Fibroblast of the conjunctiva (primary cell): ENCODE measurements at regions not wholly inside any gene's neighbourhood (a gene's known extent, or its start where the extent isn't known, plus 50 kb on each side); places are given as distances from the start of the nearest gene placed in this dataset.
"Not testable (repeated sequence)": the region's sequence is repeated elsewhere in the genome, so short reads cannot be mapped to it uniquely, and the experiment has no call there.

Experiments
- DNase-seq: peaks from one replicate; pipeline ENCODE4 v3.0.0-alpha.2; 2010; ENCODE audit warnings: low read depth

DNA sequence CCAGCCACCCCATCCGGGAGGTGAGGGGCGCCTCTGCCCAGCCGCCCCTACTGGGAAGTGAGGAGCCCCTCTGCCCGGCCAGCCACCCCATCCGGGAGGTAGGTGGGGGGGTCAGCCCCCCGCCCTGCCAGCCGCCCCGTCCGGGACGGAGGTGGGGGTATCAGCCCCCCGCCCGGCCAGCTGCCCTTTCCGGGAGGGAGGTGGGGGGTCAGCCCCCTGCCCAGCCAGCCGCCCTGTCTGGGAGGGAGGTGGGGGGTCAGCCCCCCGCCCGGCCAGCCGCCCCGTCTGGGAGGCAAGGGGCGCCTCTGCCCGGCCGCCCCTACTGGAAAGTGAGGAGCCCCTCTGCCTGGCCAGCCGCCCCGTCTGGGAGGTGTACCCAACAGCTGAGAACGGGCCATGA is 299.4 kb upstream of the RORB start:
- not testable (repeated sequence) for DNase-seq

DNA sequence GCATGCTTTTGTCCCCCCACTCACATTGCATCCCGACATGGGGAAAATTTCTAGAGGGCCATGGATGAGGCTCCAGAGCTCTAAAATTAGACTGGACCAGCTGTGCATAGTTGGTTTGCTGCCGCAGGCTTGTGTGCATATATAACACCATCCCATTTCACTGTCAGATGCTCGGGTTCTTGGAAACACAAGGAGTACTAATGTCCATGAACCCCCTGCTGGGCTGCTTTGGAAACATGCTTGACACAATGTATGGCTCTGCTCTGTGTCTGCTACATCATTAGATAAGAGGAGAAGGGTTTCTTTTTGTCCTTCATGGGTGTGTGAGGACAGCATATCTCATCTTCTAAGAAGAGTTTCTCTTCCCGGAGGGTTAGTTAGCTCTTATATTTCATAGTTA is 292.1 kb upstream of the RORB start:
- DNase-seq, result no peak

DNA sequence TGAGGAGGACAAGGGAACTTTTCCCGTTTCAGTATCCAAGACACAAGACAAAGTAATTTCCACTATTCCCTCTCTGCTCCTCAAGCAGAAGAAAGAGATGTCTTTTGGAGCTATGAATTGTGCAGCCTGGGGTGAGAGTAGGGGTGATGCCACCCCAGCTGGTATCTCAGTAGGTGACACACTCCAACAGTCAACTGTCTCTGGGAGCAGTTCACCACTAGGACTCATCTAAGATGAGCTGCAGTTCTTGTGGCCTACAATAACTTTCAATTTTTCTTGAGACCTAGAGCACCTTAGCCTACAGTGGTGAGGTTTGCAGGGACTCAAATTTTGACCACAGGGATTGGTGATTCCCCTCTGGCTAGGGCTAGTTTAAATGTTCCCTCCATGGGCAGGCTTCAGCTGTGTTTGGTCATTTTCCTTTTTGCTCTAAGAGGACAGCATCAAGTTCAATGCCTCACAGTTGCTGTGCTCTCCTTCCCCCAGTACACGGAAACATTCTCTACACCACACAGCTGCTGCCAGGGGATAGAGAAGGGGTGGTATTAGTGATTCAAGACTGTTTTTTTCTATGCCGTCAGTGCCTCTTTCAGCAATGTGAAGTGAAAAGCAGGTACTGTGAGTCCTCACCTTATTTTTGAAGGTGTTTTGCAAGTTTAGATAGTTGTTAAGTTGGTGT is 278.6 kb upstream of the RORB start:
- DNase-seq, result no peak

DNA sequence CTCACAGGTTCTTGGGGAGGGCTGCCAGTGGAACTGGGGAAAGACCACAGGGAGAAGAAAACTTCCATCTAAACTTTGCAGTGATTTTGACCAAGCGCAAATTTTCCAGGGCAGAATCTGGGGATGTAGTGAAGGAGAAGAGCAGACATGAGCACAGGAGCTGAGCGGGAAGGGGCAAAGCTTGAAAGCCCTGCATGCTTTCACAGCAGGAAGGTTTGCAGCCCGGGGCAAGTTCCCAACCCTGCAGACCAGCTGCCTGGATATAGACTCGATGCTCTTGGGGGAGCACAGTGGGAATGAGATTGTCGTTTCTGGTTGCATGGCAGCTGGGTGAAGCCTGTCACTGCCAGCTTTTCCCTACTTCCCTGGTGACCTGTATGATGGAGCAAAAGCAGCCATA is 276.8 kb upstream of the RORB start:
- no peak for DNase-seq

DNA sequence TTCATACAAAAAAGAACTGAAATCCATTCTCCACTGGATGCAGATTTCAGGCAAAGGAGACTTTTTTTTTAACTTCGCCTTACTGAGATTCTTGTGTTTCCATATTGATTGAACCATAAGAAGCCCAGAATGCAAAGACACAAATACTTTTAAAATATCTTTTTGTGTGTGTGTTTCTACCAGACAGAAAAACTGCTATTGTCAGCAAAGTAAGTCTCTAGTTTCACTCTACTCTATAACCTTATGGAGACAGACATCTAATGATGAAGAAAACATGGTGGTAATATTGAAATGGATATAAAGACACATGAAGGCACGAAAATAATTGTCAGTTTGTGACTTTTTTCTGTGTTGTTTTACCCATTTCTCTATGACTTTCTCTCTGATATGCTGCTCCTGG is 260.3 kb upstream of the RORB start:
- no peak for DNase-seq

DNA sequence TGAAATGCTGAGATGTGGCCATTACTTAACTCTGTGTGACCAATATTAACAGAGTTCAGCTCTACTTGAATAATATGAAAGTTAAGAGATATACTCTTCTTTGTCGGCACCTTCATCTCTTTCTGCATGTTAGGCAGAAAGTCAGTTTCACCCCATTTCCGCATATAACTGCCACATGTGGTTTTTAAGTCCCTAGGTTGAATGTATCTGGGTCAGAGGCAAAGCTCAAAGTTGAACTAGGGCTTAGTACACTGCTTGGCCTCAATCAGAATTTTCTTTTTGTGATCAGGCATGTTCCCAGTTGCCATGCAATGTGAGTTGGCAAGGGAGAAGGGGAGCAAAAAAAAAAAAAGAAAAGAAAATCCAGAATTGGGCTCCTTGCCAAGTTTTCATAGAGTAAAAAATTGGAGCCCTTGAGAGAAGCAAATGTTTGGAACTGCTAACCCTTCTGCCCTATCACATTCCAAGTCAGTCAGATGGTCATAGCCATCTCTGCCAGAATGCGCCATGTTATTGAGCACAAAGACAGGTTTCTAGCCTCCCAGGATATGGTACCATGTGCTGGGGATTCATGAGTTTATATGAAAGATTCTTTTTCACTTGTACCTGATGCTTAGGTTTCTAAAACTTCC is 251.2 kb upstream of the RORB start:
- DNase-seq, result no peak

DNA sequence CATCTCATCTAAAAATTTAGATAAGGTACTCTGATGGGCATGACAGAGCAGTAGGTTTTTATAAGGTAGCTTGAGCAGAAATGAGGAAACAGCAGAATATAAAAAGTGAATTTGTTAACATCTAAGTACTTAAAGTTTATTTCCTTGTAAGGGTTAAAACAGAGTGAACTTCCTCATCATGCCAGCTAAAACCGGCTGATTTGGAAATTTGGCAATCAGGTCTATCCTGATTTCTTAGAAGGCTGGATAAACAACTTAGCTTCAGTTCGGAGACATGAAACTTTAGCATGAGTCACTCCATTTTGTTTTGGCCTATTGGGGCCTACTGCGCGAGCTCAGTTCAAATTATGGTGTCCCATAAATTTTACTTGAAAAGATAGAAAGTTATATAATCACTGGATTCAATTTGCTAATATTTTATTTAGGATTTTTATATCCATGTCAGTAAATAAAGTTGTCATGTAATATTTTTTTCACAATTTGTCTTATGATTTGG is 241.6 kb upstream of the RORB start:
- no peak for DNase-seq

DNA sequence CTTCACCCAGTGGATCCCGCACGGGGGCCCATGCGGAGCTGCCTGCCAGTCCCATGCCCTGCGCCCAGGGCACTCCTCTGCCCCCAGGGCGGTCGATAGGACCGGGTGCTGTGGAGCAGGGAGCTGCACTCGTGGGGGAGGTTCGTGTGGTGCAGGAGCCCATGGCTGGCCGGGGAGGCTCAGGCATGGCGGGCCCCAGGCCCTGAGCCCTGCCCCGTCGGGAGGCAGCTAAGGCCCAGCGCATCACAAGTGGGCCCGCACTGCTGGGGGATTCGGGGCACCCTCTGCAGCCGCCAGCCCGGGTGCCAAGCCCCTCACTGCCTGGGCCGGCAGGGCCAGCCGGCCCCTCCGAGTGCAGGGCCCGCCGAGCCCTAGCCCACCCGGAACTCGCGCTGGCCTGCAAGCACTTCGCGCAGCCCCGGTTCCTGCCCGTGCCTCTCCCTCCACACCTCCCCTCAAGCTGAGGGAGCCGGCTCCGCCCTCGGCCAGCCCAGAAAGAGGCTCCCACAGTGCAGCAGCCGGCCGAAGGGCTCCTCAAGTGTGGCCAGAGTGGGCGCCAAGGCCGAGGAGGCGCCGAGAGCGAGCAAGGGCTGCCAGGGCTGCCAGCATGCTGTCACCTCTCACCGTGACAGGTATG is 221.1 kb upstream of the RORB start:
- no peak for DNase-seq

DNA sequence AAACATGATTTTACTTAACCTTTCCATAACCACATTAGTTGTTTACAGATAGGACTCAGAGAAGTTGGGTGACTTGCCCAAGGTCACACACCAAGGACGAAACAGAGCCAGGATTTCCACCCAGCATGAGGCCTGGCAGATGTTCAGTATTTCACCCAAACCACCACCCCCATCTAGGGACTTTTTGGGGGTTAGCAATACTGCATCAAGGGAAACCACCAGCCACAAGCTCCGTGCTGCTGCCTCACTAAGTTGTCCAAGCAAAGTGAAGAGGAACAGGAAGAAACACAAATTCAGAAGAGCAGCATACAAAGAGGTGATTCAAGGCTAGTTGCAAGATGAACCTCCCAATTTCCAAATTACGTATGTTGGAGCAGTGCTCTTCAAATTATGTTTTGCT is 219.6 kb upstream of the RORB start:
- DNase-seq, result no peak

DNA sequence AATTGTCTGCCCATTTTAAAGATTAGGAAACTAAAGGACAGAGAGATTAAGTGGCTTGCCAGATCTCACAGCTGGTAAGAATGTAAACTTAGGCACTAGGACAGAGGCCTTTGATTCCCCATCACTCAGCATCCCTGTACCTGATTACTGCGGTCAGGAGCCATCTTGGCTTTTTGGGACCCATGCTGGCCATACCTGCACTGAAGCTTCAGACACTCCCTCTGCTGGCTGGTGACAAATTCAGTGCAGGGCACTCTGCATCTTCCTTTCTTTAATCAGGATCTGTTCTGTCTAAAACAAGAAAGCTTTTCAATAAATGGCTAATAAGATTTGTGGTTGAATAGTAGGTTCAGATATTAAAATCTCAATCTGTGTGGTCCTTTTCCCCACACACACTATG is 215.5 kb upstream of the RORB start:
- DNase-seq, result no peak

DNA sequence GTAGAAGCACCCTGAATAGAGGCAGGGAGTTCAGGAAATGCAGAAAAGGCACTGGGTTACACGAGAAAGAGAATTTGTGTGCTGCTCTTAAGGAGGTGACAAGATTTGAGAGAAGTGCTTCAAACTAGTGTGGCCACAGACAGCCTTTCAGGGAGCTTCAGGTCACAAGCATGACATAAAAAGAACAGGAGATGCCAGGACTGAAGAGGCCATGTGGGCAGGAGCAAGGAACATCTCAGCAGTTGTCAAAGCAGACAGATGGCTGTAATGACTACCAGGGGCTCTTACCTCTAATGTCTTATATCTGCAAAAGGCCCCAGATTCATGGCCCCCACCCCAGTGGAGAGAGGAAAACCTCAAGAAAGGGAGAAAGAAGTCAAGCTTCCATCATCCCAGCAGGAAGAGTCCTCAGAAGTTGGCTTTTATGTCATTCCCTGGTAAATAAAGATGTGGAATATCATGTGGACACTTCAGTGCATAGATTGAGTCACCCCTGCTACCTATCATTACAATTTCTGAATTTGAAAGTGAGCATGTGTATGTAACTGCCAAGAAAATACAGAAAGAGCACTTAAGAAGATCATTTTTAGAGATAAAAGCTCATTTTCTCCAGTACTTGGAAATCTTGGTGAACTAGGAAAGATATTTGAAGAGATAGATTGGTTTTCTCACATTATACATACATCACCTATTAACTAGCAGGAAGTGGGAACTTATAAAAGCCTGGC is 214.4 kb upstream of the RORB start:
- no peak for DNase-seq

DNA sequence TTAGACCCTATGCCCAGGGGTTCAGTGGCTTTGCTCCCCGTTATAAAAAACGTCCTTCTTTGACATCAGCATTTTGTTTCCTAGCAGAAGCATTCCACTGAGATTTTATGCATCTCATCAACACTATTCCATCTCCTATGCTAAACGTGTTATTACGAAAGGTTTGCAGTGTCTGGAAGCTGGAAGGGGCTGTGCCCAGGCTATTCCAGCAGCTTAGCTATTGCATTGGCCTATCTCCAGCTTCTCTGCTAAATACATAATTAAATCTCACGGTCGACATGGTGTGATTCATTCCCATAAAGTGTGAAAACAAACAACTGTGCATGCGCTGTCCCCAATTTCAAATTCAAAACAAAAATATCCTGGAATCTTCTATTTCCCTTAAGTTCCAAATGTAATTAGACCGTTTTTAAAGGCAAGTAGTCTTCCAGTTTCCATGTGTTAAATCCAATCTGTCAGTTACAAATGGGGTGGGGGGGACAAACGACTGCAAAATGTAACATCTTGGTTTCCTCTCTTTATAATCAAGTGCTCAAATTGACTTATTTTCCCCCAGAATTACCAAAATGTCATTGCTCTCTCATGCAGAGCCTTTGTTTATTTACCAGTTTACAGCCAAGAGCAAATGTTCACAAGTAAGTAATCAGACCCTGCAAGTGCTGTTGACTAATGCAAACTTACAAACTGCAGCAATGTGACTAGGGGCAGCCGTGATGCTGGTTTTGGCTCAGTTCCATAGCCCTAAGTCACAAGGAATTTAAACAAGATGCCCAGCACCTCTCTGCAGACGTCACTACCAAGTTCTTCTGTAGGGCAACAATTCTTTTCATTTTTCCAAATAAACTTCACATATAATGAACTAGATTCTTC is 212.3 kb upstream of the RORB start:
- peak; percentile 5 for DNase-seq

DNA sequence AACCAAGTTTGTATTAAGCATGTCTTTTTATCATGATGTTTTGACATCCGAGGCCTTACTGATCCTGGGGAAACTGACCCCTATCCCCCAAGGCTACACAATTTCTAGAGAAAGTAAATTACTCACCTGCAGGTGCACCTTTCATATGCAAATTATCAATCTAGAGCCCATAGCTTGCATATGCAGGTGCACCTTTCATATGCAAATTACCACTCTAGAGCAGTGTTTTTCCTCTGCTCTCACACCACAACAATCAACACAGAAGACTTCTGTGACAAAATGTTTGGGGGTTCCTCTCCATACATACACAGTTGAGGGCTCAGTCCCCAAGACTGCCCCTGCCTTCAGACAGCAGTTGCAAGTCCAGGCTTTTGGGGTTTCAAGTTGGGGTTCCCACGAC is 203.7 kb upstream of the RORB start:
- no peak for DNase-seq

DNA sequence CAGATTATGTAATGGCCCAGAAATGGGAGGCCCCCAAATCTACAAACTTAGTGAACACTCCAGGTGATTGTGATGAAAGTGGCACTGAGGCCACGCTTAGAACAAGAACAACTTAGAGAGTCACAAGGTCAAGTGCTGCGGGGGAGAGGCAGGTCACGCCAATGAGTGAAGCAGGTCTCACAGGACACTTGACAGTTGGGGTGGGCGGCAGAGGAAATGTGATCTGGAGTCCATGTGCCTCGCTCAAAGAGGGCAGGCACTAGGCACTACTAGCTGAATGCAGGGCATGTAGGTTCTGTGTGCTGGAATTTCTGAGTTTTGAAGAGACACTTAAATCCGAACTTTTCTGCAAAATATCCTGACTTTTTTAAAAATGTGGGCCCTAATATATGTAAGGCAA is 193.2 kb upstream of the RORB start:
- no peak for DNase-seq

DNA sequence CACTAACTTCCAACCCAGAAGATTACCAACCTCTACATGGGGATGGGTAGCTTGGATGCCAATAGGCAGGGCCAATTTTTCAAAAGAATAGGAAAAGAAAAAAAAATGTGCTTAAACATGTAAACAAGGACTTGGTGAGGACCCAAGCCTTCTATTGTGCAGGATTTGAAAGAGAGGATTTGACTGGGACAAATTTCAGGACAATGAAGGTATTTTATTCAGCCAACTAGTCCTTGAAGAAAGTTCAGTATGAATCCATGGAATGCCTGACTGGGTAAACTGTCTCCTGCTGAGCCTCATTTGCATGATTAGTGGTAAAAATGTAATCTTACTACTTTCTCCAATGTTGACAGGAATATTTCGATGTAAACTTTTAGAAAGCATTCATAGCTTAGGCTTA is 192.5 kb upstream of the RORB start:
- no peak for DNase-seq

DNA sequence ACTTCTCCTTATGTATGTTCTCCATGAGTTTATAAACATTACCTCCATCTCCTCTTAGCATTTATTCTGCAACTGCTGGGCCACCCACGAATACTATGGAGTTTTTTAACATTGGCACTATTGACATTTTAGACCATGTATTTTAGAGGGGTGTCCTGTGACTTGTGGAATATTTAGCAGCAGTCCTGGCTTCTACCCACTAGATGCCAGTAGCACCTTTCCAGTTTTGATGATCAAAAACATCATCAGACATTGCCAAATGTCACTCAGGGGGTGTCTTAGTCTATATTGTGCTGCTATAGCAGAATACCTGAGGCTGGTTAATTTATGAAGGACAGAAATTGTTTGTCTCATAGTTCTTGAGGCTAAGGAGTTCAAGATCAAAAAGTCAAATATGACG is 187.5 kb upstream of the RORB start:
- no peak for DNase-seq

DNA sequence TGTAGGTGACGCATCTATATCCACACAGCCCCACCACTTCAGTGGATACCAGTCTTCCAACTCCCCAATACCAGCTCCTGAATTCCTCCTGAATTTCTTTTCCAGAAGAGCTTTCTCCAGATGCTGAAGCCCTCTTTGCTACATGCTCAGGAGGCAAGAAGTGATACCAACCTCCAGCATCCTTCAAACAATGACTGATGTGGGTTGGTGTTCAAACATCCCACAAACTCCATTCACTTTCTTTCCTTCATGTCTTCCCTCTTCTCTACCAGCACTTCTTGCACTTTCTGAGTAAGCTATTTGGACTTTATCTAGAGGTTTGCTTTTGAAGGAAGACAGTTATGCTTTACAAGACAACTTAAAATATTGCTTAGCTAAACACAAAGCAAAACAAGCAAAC is 179.9 kb upstream of the RORB start:
- no peak for DNase-seq

DNA sequence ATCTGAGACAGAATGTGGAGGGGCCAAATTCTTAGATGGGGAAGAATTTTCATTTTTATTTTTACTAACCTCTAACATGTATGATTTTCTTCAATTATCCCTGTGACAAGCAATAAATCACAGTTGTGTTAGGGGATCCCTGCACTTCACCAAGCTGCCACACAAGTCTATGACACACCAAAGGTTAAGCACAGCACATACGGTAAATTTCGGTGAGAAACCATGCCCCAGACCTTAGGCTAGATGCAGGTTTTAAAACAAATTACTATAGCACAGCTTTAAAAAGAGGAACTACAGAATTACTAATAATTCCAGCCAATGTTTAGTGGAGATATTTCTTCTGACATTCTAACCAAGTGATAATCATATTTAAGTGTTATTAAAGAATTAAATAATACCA is 175.7 kb upstream of the RORB start:
- no peak for DNase-seq

DNA sequence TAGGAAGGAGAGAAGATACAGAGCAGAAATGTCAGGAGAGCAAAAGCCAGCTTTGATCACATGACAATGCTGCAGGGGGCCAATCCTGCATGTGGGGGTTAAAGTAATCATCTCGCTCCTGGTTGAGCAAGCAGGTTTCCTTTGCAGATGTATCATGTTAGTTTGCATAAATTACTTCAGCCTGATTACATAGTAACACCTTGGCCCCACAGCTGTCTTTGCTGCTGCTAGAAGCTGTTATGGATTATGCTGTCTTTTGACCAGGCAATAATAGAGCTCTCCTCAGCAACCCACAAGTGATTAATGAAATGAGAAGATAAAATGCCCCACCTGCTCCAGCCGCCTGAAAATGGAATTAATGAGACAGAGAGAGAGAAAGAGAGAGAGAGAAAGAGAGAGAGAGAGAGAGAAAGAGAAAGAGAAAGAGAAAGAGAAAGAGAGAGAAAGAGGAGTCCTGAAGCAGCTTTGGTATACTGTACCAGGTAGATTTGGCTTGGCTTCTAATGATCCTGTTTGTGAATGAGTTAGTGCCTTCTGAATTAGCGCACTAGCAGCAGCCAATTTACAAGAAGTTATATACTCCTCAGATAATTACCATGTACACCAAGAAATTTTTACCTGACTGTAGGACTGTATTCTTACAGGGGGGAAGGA is 174.3 kb upstream of the RORB start:
- DNase-seq, result no peak

DNA sequence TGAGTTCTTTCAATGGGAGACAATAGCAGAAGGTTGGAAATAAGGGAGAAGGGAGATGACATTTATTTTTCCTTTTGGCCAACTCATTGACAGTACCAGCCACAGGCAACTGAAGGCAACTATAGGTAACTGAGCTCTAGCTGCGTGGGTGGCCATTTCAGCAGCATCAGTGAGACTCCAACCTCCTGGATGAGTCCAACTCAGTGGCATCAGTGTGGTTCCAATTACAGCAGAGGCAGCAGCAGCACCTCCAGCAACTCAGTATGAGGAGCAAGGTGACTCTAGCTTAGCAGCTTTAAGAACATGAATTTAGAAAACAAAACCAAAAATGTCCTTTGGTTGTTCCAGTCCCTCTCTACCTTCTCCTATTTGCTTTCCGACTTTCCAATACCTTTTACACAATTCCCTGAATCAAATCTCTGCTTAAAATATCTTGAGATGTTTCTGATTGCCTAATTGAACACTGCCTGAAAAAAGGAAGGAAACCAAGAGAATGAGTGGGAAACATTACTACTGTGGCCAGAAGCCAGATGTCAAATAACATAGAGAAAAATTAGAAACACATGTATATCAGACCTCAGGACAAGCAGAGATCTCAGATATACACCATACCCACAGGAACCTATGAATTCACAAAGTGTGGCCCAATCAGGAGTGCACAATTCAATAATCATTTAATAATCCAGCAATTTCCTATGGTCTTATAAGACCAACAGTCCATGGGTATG is 166.5 kb upstream of the RORB start:
- no peak for DNase-seq

DNA sequence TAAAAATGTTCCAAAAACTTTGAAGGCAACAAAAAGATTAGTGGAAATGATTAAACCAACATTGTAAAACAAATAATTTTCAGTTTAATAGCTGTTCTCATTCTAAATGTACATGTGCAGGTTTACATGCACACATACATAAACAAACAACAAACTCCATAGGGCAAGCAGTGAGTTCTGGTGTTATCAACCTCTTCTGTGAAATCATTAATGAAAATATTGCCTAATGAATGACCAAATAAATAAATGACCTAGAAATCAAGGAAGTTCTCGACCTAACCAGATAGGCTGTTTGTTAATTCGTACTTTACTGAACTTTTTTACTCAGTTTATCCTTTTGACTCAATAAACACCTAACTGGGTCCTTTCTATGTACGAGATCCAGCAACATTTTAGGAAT is 165.5 kb upstream of the RORB start:
- DNase-seq, result no peak
